Calu3 (cell line): ENCODE measurements at regions not wholly inside any gene's neighbourhood (a gene's known extent, or its start where the extent isn't known, plus 50 kb on each side); places are given as distances from the start of the nearest gene placed in this dataset.

Source experiments
- BruUV-seq: library from RNA; stranded (reverse); fragments of 400-500 nt; replicated peaks from 2 replicates; lab custom pipeline; 2021; lab: Mats Ljungman, UMichigan
- CTCF ChIA-PET: fragments of 300-600 bp; sonication (Branson Sonifier 250); formaldehyde crosslinking; loops from one replicate; lab custom pipeline; 2022; ENCODE audit warnings: antibody characterized with exemption; lab: Charles Lee
- DNase-seq: peaks from one replicate; pipeline ENCODE4 v3.0.0; 2022
- H3K27ac Mint-ChIP-seq: one replicate; pipeline ENCODE4 v1.8.0; 2022; ENCODE audit warnings: mixed read lengths; ENCODE audit not compliant: unreplicated experiment
- H3K27me3 Mint-ChIP-seq: one replicate; pipeline ENCODE4 v1.8.0; 2022; ENCODE audit warnings: mixed read lengths; ENCODE audit not compliant: unreplicated experiment
- H3K36me3 Mint-ChIP-seq: one replicate; pipeline ENCODE4 v1.8.0; 2022; ENCODE audit warnings: mild to moderate bottlenecking, moderate library complexity, mixed read lengths; ENCODE audit not compliant: insufficient read depth, unreplicated experiment
- H3K4me1 Mint-ChIP-seq: one replicate; pipeline ENCODE4 v1.8.0; 2022; ENCODE audit warnings: mild to moderate bottlenecking, low read depth, mixed read lengths; ENCODE audit not compliant: unreplicated experiment
- H3K4me3 Mint-ChIP-seq: one replicate; pipeline ENCODE4 v1.8.0; 2022; ENCODE audit warnings: mild to moderate bottlenecking, low read depth, moderate library complexity, mixed read lengths; ENCODE audit not compliant: unreplicated experiment
- H3K9me3 Mint-ChIP-seq: one replicate; pipeline ENCODE4 v1.8.0; 2022; ENCODE audit warnings: low read depth, mixed read lengths; ENCODE audit not compliant: unreplicated experiment
- CTCF ChIP-seq: fragments of 200-600 bp; IDR thresholded peaks from one replicate; pipeline ENCODE4 v1.8.0; 2022; ENCODE audit warnings: antibody characterized with exemption; ENCODE audit not compliant: unreplicated experiment
- intact Hi-C: fragments of 100-400 bp; cut with micrococcal nuclease; formaldehyde crosslinking; loops from one replicate; pipeline ENCODE4 v1.10.0; 2022; ENCODE audit not compliant: unreplicated experiment

- CTCF ChIA-PET = no interaction called here
- DNase-seq = no peak
- no peak for TF ChIP-seq CTCF
- Mint-ChIP-seq H3K4me3 (no peak overlapping the region), H3K4me1 (no peaks in the 10 kb centered on the region), H3K27ac (no peak overlapping the region), H3K9me3 (peaks cover 7% of the 10 kb centered on the region), H3K27me3 (no peaks in the 10 kb centered on the region), H3K36me3 (no peaks in the 10 kb centered on the region)
- BruUV-seq = no TSS peak
- intact Hi-C loops = no loop called here
Measured at GRCh38 chr11:134665188-134665535, 253.1 kb upstream of the B3GAT1 start.

DNA sequence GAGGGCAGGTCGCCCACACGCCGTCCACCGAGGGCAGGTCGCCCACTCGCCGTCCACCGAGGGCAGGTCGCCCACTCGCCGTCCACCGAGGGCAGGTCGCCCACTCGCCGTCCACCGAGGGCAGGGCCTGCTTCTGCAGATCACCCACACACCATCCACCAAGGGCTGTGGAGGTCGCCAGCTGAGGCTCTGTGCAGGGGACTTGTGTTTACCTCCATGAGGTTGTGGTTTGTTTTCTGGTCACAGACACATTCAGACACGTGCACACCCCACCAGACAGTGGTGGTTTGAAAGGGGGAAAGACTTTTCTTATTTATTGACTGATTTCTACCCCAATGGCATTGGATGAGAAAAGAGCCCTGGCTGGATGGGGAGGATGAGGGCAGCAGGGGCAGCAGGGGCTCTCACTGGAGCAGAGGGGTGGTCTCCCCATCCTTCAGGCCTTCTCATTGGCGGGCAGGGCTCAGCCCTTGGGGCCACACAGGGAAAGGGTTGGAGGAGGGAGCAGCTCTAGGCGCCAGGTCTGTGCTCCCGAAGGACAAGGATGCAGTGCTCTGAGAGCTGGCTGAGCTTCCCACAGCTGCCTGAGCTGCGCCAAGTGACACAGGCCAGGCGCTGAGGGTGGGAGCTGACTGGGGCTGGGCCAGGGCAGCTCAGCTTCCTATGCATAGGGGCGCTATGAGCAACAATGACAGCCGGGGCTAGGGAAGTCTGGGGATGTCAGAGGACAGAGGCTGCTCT is 252.6 kb upstream of the B3GAT1 start:
- intact Hi-C loops = no loop called here
- DNase-seq = no peak
- Mint-ChIP-seq H3K9me3 (peaks cover 9% of the 10 kb centered on the region), H3K27ac (no peak overlapping the region), H3K27me3 (no peaks in the 10 kb centered on the region), H3K4me1 (no peaks in the 10 kb centered on the region), H3K36me3 (no peaks in the 10 kb centered on the region), H3K4me3 (no peak overlapping the region)
- CTCF ChIA-PET = no interaction called here
- no TSS peak for BruUV-seq
- no peak for TF ChIP-seq CTCF

- Mint-ChIP-seq H3K36me3 (no peaks in the 10 kb centered on the region), H3K9me3 (peaks cover 9% of the 10 kb centered on the region), H3K27ac (no peak overlapping the region), H3K4me1 (no peaks in the 10 kb centered on the region), H3K27me3 (no peaks in the 10 kb centered on the region), H3K4me3 (no peak overlapping the region)
- intact Hi-C loops = no loop called here
- no peak for DNase-seq
- no TSS peak for BruUV-seq
- TF ChIP-seq CTCF = no peak
- CTCF ChIA-PET = no interaction called here
Measured at GRCh38 chr11:134663506-134664313, 251.7 kb upstream of the B3GAT1 start.

DNA sequence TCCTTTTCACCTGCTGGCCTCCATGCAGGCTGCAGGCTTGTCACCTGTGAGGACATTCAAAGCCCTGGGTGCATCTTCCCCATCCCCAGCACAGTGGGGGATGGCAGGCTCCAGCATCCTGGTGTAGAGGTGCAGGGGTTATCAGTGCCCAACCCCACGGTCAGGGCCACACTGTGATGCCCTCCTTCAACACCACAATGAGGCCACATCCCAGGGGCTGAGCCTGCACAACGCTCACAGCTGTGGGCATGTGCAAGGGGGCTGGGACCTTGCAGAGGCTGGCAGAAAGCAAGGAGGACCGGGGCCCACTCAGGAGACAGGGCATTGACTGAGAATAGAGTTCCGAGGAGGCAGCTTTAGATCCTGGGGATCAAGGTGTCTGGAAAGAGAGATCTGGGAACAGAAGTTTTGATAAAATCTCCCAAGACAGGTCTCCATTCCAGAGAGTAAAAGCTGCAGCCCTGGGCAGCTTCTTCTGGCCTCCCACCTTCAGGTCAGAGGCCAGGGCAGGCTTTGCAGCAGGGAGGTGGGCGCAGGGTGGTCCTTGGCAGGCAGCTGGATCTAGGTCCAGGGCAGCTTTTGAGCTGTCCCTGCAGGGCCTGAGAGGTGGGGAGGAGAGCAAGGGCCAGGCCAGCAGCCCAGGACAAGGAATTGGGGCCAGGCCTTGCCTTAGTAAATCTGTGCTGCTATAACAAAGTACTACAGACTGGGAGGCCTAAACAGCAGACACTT is 250.8 kb upstream of the B3GAT1 start:
- Mint-ChIP-seq H3K4me3 (no peak overlapping the region), H3K9me3 (peaks cover 9% of the 10 kb centered on the region), H3K36me3 (no peaks in the 10 kb centered on the region), H3K4me1 (no peaks in the 10 kb centered on the region), H3K27me3 (no peaks in the 10 kb centered on the region), H3K27ac (no peak overlapping the region)
- no TSS peak for BruUV-seq
- intact Hi-C loops = no loop called here
- DNase-seq = no peak
- CTCF ChIA-PET = no interaction called here
- TF ChIP-seq CTCF = no peak
